ENCODE measurements at regions not wholly inside any gene's neighbourhood (a gene's known extent, or its start where the extent isn't known, plus 50 kb on each side); places are given as distances from the start of the nearest gene placed in this dataset.
"Not testable (repeated sequence)": the region's sequence is repeated elsewhere in the genome, so short reads cannot be mapped to it uniquely, and the experiment has no call there.

- TF ChIP-seq CTCF (IDR thresholded peaks at IDR 0.05); POLR2AphosphoS5 (IDR thresholded peaks at IDR 0.05; ENCODE audit: insufficient read depth in 1 of 2, low read depth in 1 of 2): not testable (repeated sequence)
Observed at GRCh38 chr2:87594611-87594992, 153.3 kb upstream of the PLGLB2 start.
